ENCODE measurements at regions not wholly inside any gene's neighbourhood (a gene's known extent, or its start where the extent isn't known, plus 50 kb on each side); places are given as distances from the start of the nearest gene placed in this dataset.

DNA sequence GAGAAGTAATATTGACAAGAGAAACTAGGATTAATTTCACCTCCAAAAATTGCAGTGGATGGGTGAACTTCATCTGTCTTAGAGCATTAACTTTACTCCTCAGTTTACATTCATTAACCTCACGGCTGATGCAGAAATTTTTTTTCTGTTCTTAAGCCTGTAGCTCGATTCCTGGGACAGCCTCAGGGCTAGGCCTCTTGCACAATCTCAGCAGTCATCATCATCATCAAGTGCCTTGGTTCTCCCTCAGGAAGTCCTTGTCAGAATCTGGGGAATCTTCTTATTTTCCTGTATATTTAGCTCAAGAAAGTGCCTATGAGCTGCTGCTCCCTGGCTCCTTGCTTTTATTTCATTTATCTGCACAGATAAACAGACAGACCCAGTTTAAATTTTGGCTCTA is 1272.2 kb upstream of the LRRTM1 start:
- no peak overlapping the region for H3K4me3 ChIP-seq (ENCODE audit: control insufficient read depth, low read depth, low read length)
- no peak for DNase-seq (ENCODE audit: low read depth)
- TF ChIP-seq CTCF (IDR thresholded peaks at IDR 0.05; ENCODE audit: control insufficient read depth, insufficient read depth, low read depth, low read length, missing control alignments) = no peak

DNA sequence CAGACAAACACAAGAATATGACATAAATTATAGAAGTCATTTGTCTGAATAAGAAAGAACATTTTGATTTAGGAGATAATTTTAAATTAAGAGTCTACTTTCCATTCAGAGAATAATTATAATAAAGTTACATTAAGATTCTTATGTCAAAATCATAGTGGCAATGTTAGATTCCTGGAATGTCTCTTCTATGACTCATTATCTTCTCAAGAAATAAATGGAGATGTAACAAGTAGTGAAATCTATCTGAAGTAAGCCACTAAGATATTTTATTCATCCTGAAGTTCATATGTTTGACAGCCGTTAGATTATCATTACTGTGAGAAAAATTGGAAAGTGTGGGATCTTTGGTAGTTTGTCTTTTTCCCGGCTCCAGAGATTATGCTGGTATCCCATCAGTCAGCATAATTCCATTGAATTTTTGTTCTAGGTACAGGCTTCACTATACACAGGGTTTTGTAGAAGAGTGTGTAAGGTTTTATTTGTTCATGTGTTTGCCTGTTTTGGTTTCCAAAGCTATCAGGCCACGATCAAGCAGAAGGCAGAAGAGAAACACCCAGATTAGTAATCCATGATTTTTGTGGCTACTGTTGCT is 1246.6 kb upstream of the LRRTM1 start:
- no peak overlapping the region for H3K4me3 ChIP-seq (ENCODE audit: control insufficient read depth, low read depth, low read length)
- no peak for TF ChIP-seq CTCF (IDR thresholded peaks at IDR 0.05; ENCODE audit: control insufficient read depth, insufficient read depth, low read depth, low read length, missing control alignments)
- DNase-seq (ENCODE audit: low read depth) = no peak

GRCh38 chr2:81550277-81550676 is 1245.7 kb upstream of the LRRTM1 start:
- no peak for DNase-seq (ENCODE audit: low read depth)
- no peak overlapping the region for H3K4me3 ChIP-seq (ENCODE audit: control insufficient read depth, low read depth, low read length)
- TF ChIP-seq CTCF (IDR thresholded peaks at IDR 0.05; ENCODE audit: control insufficient read depth, insufficient read depth, low read depth, low read length, missing control alignments) = no peak

DNA sequence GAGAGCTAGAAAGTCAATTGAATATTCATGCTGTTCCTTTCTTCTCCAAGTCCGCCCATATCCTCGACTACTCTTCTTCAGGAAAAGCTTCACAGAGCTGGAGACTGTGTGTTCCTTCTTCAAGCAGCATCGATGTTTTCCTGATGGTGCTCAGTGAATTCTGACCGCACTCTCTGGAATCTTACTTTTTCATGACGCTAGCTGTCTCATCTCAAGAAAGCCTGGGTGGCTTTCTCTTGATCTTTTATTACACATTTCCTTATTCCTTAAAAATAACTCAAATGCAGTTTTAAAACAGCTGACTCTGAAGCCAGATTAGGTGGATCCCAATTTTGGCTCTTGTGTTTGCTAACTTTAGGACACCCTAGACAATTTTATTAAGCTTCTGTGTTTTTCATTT is 1245.1 kb upstream of the LRRTM1 start:
- no peak for TF ChIP-seq CTCF (IDR thresholded peaks at IDR 0.05; ENCODE audit: control insufficient read depth, insufficient read depth, low read depth, low read length, missing control alignments)
- H3K4me3 ChIP-seq (ENCODE audit: control insufficient read depth, low read depth, low read length) = no peak overlapping the region
- DNase-seq (ENCODE audit: low read depth) = no peak

DNA sequence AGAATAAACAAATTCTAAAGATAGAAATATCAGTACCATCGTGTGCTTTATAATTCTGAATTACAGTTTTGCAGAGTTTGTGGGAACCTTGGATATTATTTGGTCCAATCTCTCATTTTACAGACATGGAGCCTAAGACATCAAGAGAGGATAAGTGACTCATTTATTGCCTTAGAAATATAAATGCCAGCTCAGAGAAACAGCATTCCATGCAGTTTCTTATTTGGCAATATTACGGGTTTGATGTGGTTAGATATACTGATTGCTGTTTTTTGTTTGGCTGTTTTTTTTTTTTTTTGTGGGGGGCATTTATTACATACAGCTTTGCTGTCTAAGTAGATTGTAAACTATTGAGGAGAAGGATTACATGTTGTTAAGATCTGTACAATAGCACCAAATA is 1241.1 kb upstream of the LRRTM1 start:
- DNase-seq (ENCODE audit: low read depth) = no peak
- H3K4me3 ChIP-seq (ENCODE audit: control insufficient read depth, low read depth, low read length) = no peak overlapping the region
- TF ChIP-seq CTCF (IDR thresholded peaks at IDR 0.05; ENCODE audit: control insufficient read depth, insufficient read depth, low read depth, low read length, missing control alignments) = no peak

DNA sequence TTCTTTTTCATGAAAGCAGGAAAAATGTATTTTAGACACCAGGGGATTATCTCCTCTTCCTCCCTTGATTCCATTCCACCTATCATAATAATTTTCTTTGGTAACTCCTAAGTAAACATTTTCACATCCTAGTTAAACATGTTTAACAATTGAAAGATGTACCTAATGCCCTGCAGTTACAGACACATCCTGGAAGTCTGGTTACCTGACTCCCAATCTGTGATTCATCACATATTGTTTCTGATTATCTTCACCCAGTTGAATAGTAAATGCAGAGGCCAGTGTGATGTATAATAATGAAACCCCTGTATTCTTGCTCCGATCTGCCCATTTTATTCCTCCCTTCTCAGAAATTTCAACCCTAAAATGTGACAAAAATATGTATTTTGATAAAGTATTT is 1237.6 kb upstream of the LRRTM1 start:
- no peak overlapping the region for H3K4me3 ChIP-seq (ENCODE audit: control insufficient read depth, low read depth, low read length)
- no peak for DNase-seq (ENCODE audit: low read depth)
- TF ChIP-seq CTCF (IDR thresholded peaks at IDR 0.05; ENCODE audit: control insufficient read depth, insufficient read depth, low read depth, low read length, missing control alignments) = no peak

GRCh38 chr2:81529944-81530343 is 1225.4 kb upstream of the LRRTM1 start:
- no peak for TF ChIP-seq CTCF (IDR thresholded peaks at IDR 0.05; ENCODE audit: control insufficient read depth, insufficient read depth, low read depth, low read length, missing control alignments)
- no peak for DNase-seq (ENCODE audit: low read depth)
- H3K4me3 ChIP-seq (ENCODE audit: control insufficient read depth, low read depth, low read length) = no peak overlapping the region
